Peyer's patch (tissue), 4 donors: ENCODE measurements at regions not wholly inside any gene's neighbourhood (a gene's known extent, or its start where the extent isn't known, plus 50 kb on each side); places are given as distances from the start of the nearest gene placed in this dataset.

Experiments used
- DNase-seq, 3 donors: peaks; one replicate each; pipeline ENCODE4 v3.0.0-alpha.2; 2017 to 2019
- H3K27ac ChIP-seq, 4 donors: fragments of 200-600 bp; sonication (generic); one replicate each; pipeline ENCODE4 v1.5.1; 2016 to 2019
- H3K27me3 ChIP-seq, 2 donors: fragments of 200-600 bp; sonication (generic); one replicate each; pipeline ENCODE4 v1.5.1; 2019
- H3K36me3 ChIP-seq, 3 donors: fragments of 200-600 bp; sonication (generic); one replicate each; pipeline ENCODE4 v1.5.1; 2016 to 2019
- H3K4me1 ChIP-seq, 4 donors: fragments of 200-600 bp; sonication (generic); one replicate each; pipeline ENCODE4 v1.5.1; 2016 to 2019
- H3K4me3 ChIP-seq, 4 donors: fragments of 200-600 bp; sonication (generic); 1 replicate in 3 of 4; 2 replicates in 1 of 4; pipeline ENCODE4 v1.5.1; 2016 to 2019; ENCODE audit warnings: mild to moderate bottlenecking in 1 of 4
- H3K9me3 ChIP-seq, 4 donors: fragments of 200-600 bp; sonication (generic); one replicate each; pipeline ENCODE4 v1.5.1; 2016 to 2019; ENCODE audit warnings: mild to moderate bottlenecking in 1 of 4
- CTCF ChIP-seq, 6 experiments: fragments of 450-650 bp in 4 of 6; fragments of 200-600 bp in 2 of 6; sonication (generic) in 1 of 6; IDR thresholded peaks; one replicate each; pipeline ENCODE4 v1.5.1; 2017 to 2019; ENCODE audit warnings: antibody characterized with exemption in 6 of 6, mild to moderate bottlenecking in 3 of 6, moderate library complexity in 1 of 6
- POLR2A ChIP-seq, 2 donors: fragments of 450-650 bp; IDR thresholded peaks; one replicate each; pipeline ENCODE4 v1.5.1; 2017; ENCODE audit warnings: antibody characterized with exemption in 2 of 2, mild to moderate bottlenecking in 2 of 2, moderate library complexity in 2 of 2

- H3K27me3 ChIP-seq = no peaks in the 10 kb centered on the region
- DNase-seq = no peak
- no peak overlapping the region for H3K27ac ChIP-seq
- H3K36me3 ChIP-seq = no peaks in the 10 kb centered on the region
- no peaks in the 10 kb centered on the region for H3K9me3 ChIP-seq
- H3K4me1 ChIP-seq = no peaks in the 10 kb centered on the region
- no peak for TF ChIP-seq POLR2A (IDR thresholded peaks at IDR 0.05)
- no peak overlapping the region for H3K4me3 ChIP-seq
Observed at GRCh38 chr2:195343942-195344530, 313.0 kb upstream of the SLC39A10 start.

GRCh38 chr2:195343540-195343939, 313.5 kb upstream of the SLC39A10 start:
- no peak for TF ChIP-seq CTCF (IDR thresholded peaks at IDR 0.05)
- no peak for TF ChIP-seq POLR2A (IDR thresholded peaks at IDR 0.05)
- H3K4me3 ChIP-seq = no peak overlapping the region
- no peak overlapping the region for H3K27ac ChIP-seq
- DNase-seq = no peak
- no peaks in the 10 kb centered on the region for H3K27me3 ChIP-seq
- no peaks in the 10 kb centered on the region for H3K36me3 ChIP-seq
- H3K4me1 ChIP-seq = no peaks in the 10 kb centered on the region
- no peaks in the 10 kb centered on the region for H3K9me3 ChIP-seq

GRCh38 chr2:195342061-195342460, 315.0 kb upstream of the SLC39A10 start:
- Histone ChIP-seq H3K27me3 (no peaks in the 10 kb centered on the region), H3K9me3 (no peaks in the 10 kb centered on the region), H3K4me3 (no peak overlapping the region), H3K4me1 (no peaks in the 10 kb centered on the region), H3K27ac (no peak overlapping the region), H3K36me3 (no peaks in the 10 kb centered on the region)
- no peak for DNase-seq
- TF ChIP-seq CTCF (IDR thresholded peaks at IDR 0.05) (no peak), POLR2A (IDR thresholded peaks at IDR 0.05) (no peak)

GRCh38 chr2:195338856-195339255, 318.2 kb upstream of the SLC39A10 start:
- Histone ChIP-seq H3K27ac (no peak overlapping the region), H3K4me1 (no peaks in the 10 kb centered on the region), H3K27me3 (no peaks in the 10 kb centered on the region), H3K4me3 (no peak overlapping the region), H3K9me3 (no peaks in the 10 kb centered on the region), H3K36me3 (no peaks in the 10 kb centered on the region)
- TF ChIP-seq CTCF (IDR thresholded peaks at IDR 0.05) (no peak), POLR2A (IDR thresholded peaks at IDR 0.05) (no peak)
- no peak for DNase-seq

- H3K4me1 ChIP-seq = no peaks in the 10 kb centered on the region
- H3K27ac ChIP-seq = no peak overlapping the region
- H3K9me3 ChIP-seq = no peaks in the 10 kb centered on the region
- H3K27me3 ChIP-seq = no peaks in the 10 kb centered on the region
- no peak overlapping the region for H3K4me3 ChIP-seq
- no peak for DNase-seq
- H3K36me3 ChIP-seq = no peaks in the 10 kb centered on the region
- no peak for TF ChIP-seq CTCF (IDR thresholded peaks at IDR 0.05)
- TF ChIP-seq POLR2A (IDR thresholded peaks at IDR 0.05) = no peak
Observed at GRCh38 chr2:195337597-195337996, 319.4 kb upstream of the SLC39A10 start.

GRCh38 chr2:195333869-195334268, 323.2 kb upstream of the SLC39A10 start:
- H3K4me1 ChIP-seq = peaks cover 0 to 8% (median 0%) of the 10 kb centered on the region in 4 donors
- no peak for DNase-seq

More at GRCh38 chr2:195333869-195334268, 323.2 kb upstream of the SLC39A10 start:
- Histone ChIP-seq H3K9me3 (no peaks in the 10 kb centered on the region), H3K4me3 (no peak overlapping the region), H3K36me3 (no peaks in the 10 kb centered on the region), H3K27ac (no peak overlapping the region), H3K27me3 (no peaks in the 10 kb centered on the region)
- TF ChIP-seq CTCF (IDR thresholded peaks at IDR 0.05) (no peak), POLR2A (IDR thresholded peaks at IDR 0.05) (no peak)
